ENCODE measurements at regions not wholly inside any gene's neighbourhood (a gene's known extent, or its start where the extent isn't known, plus 50 kb on each side); places are given as distances from the start of the nearest gene placed in this dataset.

DNA sequence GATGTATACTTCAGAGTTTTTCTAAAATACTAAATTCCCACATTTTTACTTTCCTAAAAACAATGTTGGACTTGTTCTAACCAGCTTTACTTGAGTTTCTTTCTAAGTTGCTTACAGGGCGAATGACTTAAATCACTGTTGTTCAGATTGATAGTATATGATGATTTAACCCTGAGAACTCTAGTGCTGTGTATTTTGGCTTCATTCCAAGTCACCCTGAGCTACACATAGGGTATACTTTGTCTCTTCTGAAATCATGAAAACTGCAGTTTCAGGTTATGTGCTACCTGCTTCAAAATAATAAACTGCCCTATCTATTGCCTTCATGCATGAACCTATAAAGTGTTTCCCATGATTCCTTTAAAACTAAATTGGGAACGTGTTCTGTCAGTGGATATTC lies 162.5 kb upstream of the PDE3A start:
- H3K9me3 ChIP-seq (ENCODE audit: control insufficient read depth in 1 of 2, insufficient read depth in 1 of 2, low read depth in 1 of 2, low read length in 2 of 2), result no peaks in the 10 kb centered on the region
- BruUV-seq (replicated peaks), result no TSS peak
- H3K9me2 ChIP-seq (ENCODE audit: insufficient read depth), result no peaks in the 10 kb centered on the region
- H3K4me1 ChIP-seq (ENCODE audit: control insufficient read depth in 1 of 2, insufficient read depth in 2 of 2, low read length in 2 of 2), result no peaks in the 10 kb centered on the region
- no peak overlapping the region for H3K4me2 ChIP-seq (ENCODE audit: low read length)
- no peak overlapping the region for H3K27ac ChIP-seq (ENCODE audit: low read depth, low read length)
- no peaks in the 10 kb centered on the region for H3K79me2 ChIP-seq (ENCODE audit: insufficient read depth, low read length)
- intact Hi-C loops (cut with micrococcal nuclease), result no loop called here
- no peak overlapping the region for H3K9ac ChIP-seq (ENCODE audit: low read length)
- ChIA-PET CTCF (no interaction called here), POLR2A (no interaction called here), RAD21 (ENCODE audit: low non-redundant PET in 1 of 2, low total read pairs in 2 of 2, uncharacterized antibody in 2 of 2, unreplicated experiment in 2 of 2) (no interaction called here)
- TF ChIP-seq SRF (IDR thresholded peaks at IDR 0.05; ENCODE audit: low read depth) (no peak), POLR2A (IDR thresholded peaks at IDR 0.05; ENCODE audit: borderline replicate concordance, extremely low read depth, insufficient read depth, insufficient read length) (no peak), YY1 (IDR thresholded peaks at IDR 0.05; ENCODE audit: extremely low read depth, insufficient replicate concordance, low read depth, low read length) (no peak), ZFX (IDR thresholded peaks at IDR 0.05) (no peak), EZH2phosphoT487 (IDR thresholded peaks at IDR 0.05; ENCODE audit: borderline replicate concordance) (no peak), SIN3A (IDR thresholded peaks at IDR 0.05; ENCODE audit: low read depth) (no peak), TCF7L2 (IDR thresholded peaks at IDR 0.05; ENCODE audit: borderline replicate concordance, extremely low read depth, insufficient read depth, insufficient read length) (no peak), ZNF274 (IDR thresholded peaks at IDR 0.05; ENCODE audit: low read depth, low read length) (no peak)
- no peak overlapping the region for H2AFZ ChIP-seq (ENCODE audit: low read depth, low read length, poor library complexity, severe bottlenecking)
- no peaks in the 10 kb centered on the region for H4K20me1 ChIP-seq (ENCODE audit: insufficient read depth)
- no peaks in the 10 kb centered on the region for H3K36me3 ChIP-seq (ENCODE audit: control insufficient read depth in 1 of 2, insufficient read depth in 2 of 2, low read length in 2 of 2)
- no peaks in the 10 kb centered on the region for H3K27me3 ChIP-seq (ENCODE audit: insufficient read depth, low read length)
- no peak for DNase-seq (ENCODE audit: low read depth, low spot score)
- ATAC-seq, result no peak
- no peak overlapping the region for H3K4me3 ChIP-seq (replicated peaks in 1 of 2; ENCODE audit: low read depth in 1 of 2, low read length in 2 of 2)

GRCh38 chr12:20206410-20206809 lies 161.9 kb upstream of the PDE3A start:
- ChIA-PET RAD21 (ENCODE audit: low non-redundant PET in 1 of 2, low total read pairs in 2 of 2, uncharacterized antibody in 2 of 2, unreplicated experiment in 2 of 2) (no interaction called here), POLR2A (no interaction called here), CTCF (no interaction called here)
- Histone ChIP-seq H3K9me3 (ENCODE audit: control insufficient read depth in 1 of 2, insufficient read depth in 1 of 2, low read depth in 1 of 2, low read length in 2 of 2) (no peaks in the 10 kb centered on the region), H3K27ac (ENCODE audit: low read depth, low read length) (no peak overlapping the region), H3K9ac (ENCODE audit: low read length) (no peak overlapping the region), H3K4me3 (replicated peaks in 1 of 2; ENCODE audit: low read depth in 1 of 2, low read length in 2 of 2) (no peak overlapping the region), H3K9me2 (ENCODE audit: insufficient read depth) (no peaks in the 10 kb centered on the region), H2AFZ (ENCODE audit: low read depth, low read length, poor library complexity, severe bottlenecking) (no peak overlapping the region), H3K4me2 (ENCODE audit: low read length) (no peak overlapping the region), H4K20me1 (ENCODE audit: insufficient read depth) (no peaks in the 10 kb centered on the region), H3K36me3 (ENCODE audit: control insufficient read depth in 1 of 2, insufficient read depth in 2 of 2, low read length in 2 of 2) (no peaks in the 10 kb centered on the region), H3K79me2 (ENCODE audit: insufficient read depth, low read length) (no peaks in the 10 kb centered on the region), H3K27me3 (ENCODE audit: insufficient read depth, low read length) (no peaks in the 10 kb centered on the region), H3K4me1 (ENCODE audit: control insufficient read depth in 1 of 2, insufficient read depth in 2 of 2, low read length in 2 of 2) (no peaks in the 10 kb centered on the region)
- ATAC-seq, result no peak
- intact Hi-C loops (cut with micrococcal nuclease), result no loop called here
- DNase-seq (ENCODE audit: low read depth, low spot score), result no peak
- no TSS peak for BruUV-seq (replicated peaks)
- TF ChIP-seq CEBPB (IDR thresholded peaks at IDR 0.05; ENCODE audit: low read depth) (no peak), EGR1 (IDR thresholded peaks at IDR 0.05; ENCODE audit: low read depth) (no peak), JUND (IDR thresholded peaks at IDR 0.05) (no peak), TCF7L2 (IDR thresholded peaks at IDR 0.05; ENCODE audit: borderline replicate concordance, extremely low read depth, insufficient read depth, insufficient read length) (no peak), SP1 (IDR thresholded peaks at IDR 0.05; ENCODE audit: low read depth) (no peak), POLR2AphosphoS5 (IDR thresholded peaks at IDR 0.05; ENCODE audit: low read depth, low read length) (no peak), YY1 (IDR thresholded peaks at IDR 0.05; ENCODE audit: extremely low read depth, insufficient replicate concordance, low read depth, low read length) (no peak), POLR2A (IDR thresholded peaks at IDR 0.05; ENCODE audit: borderline replicate concordance, extremely low read depth, insufficient read depth, insufficient read length) (no peak), SRF (IDR thresholded peaks at IDR 0.05; ENCODE audit: low read depth) (no peak), MAX (IDR thresholded peaks at IDR 0.05) (no peak), EZH2 (IDR thresholded peaks at IDR 0.05) (no peak)
- TF ChIP-seq, protein P1, sequence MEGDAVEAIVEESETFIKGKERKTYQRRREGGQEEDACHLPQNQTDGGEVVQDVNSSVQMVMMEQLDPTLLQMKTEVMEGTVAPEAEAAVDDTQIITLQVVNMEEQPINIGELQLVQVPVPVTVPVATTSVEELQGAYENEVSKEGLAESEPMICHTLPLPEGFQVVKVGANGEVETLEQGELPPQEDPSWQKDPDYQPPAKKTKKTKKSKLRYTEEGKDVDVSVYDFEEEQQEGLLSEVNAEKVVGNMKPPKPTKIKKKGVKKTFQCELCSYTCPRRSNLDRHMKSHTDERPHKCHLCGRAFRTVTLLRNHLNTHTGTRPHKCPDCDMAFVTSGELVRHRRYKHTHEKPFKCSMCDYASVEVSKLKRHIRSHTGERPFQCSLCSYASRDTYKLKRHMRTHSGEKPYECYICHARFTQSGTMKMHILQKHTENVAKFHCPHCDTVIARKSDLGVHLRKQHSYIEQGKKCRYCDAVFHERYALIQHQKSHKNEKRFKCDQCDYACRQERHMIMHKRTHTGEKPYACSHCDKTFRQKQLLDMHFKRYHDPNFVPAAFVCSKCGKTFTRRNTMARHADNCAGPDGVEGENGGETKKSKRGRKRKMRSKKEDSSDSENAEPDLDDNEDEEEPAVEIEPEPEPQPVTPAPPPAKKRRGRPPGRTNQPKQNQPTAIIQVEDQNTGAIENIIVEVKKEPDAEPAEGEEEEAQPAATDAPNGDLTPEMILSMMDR (IDR thresholded peaks at IDR 0.05 in 2 of 3, conservative IDR thresholded peaks at IDR 0.05 in 1 of 3; ENCODE audit: borderline replicate concordance in 1 of 3, insufficient read depth in 1 of 3, low read depth in 2 of 3, low read length in 2 of 3), result no peak
- TF ChIP-seq, protein P2, sequence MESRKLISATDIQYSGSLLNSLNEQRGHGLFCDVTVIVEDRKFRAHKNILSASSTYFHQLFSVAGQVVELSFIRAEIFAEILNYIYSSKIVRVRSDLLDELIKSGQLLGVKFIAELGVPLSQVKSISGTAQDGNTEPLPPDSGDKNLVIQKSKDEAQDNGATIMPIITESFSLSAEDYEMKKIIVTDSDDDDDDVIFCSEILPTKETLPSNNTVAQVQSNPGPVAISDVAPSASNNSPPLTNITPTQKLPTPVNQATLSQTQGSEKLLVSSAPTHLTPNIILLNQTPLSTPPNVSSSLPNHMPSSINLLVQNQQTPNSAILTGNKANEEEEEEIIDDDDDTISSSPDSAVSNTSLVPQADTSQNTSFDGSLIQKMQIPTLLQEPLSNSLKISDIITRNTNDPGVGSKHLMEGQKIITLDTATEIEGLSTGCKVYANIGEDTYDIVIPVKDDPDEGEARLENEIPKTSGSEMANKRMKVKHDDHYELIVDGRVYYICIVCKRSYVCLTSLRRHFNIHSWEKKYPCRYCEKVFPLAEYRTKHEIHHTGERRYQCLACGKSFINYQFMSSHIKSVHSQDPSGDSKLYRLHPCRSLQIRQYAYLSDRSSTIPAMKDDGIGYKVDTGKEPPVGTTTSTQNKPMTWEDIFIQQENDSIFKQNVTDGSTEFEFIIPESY (IDR thresholded peaks at IDR 0.05; ENCODE audit: extremely low read depth, insufficient replicate concordance, low read length), result no peak
- TF ChIP-seq, protein P3, sequence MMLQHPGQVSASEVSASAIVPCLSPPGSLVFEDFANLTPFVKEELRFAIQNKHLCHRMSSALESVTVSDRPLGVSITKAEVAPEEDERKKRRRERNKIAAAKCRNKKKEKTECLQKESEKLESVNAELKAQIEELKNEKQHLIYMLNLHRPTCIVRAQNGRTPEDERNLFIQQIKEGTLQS (IDR thresholded peaks at IDR 0.05), result no peak
